Parathyroid adenoma (tissue), 2 donors: ENCODE measurements at regions not wholly inside any gene's neighbourhood (a gene's known extent, or its start where the extent isn't known, plus 50 kb on each side); places are given as distances from the start of the nearest gene placed in this dataset.

ENCODE experiments used
- H2AFZ ChIP-seq: fragments of 300-600 bp; sonication (generic); one replicate; pipeline ENCODE4 v1.7.0; 2017; ENCODE audit warnings: antibody characterized with exemption, mild to moderate bottlenecking
- H3K27ac ChIP-seq: fragments of 300-600 bp; sonication (generic); one replicate; pipeline ENCODE4 v1.7.0; 2017
- H3K27me3 ChIP-seq: fragments of 300-600 bp; sonication (generic); one replicate; pipeline ENCODE4 v1.7.0; 2017; ENCODE audit warnings: low read length; ENCODE audit not compliant: control insufficient read depth, insufficient read depth
- H3K36me3 ChIP-seq: fragments of 300-600 bp; sonication (generic); one replicate; pipeline ENCODE4 v1.7.0; 2017; ENCODE audit warnings: low read length; ENCODE audit not compliant: control insufficient read depth, insufficient read depth
- H3K4me1 ChIP-seq: fragments of 300-600 bp; sonication (generic); one replicate; pipeline ENCODE4 v1.7.0; 2017; ENCODE audit warnings: control low read depth
- H3K4me2 ChIP-seq: fragments of 300-600 bp; sonication (generic); one replicate; pipeline ENCODE4 v1.7.0; 2017; ENCODE audit warnings: low read length
- H3K4me3 ChIP-seq: fragments of 300-600 bp; sonication (generic); one replicate; pipeline ENCODE4 v1.7.0; 2017; ENCODE audit warnings: low read depth, low read length
- H3K79me2 ChIP-seq: fragments of 300-600 bp; sonication (generic); one replicate; pipeline ENCODE4 v1.7.0; 2017; ENCODE audit warnings: control low read depth
- H3K9ac ChIP-seq: fragments of 300-600 bp; sonication (generic); one replicate; pipeline ENCODE4 v1.7.0; 2017; ENCODE audit warnings: mild to moderate bottlenecking
- H3K9me3 ChIP-seq: fragments of 300-600 bp; sonication (generic); one replicate; pipeline ENCODE4 v1.7.0; 2017; ENCODE audit warnings: low read length; ENCODE audit not compliant: control insufficient read depth
- CTCF ChIP-seq: fragments of 300-600 bp; sonication (generic); IDR thresholded peaks from one replicate; pipeline ENCODE4 v1.7.0; 2017; ENCODE audit warnings: antibody characterized with exemption, mild to moderate bottlenecking
- donor health status: primary hyperparathyroidism.

DNA sequence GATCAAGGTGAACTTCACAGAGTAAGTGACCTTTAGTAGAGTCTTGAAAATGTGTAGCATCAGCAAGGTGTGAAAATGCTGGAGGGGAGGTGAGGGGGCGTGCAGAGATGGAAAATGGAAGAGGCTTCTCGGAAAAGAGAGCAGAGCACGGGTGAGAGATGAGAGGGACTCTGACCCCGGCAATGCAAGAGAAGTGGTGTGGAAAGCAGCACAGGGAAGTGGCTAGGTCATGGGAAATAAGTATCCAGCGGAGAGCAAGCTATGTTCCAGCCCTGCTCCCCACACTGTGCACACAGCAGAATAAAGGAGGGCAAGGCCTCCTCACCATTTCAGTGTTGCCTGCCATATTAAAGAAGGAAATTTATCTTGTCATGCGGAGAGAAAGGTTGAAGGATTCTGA, 241.7 kb upstream of the DOK6 start:
- TF ChIP-seq CTCF = no peak
- Histone ChIP-seq H3K4me2 (no peak overlapping the region), H3K4me3 (no peak overlapping the region), H3K27ac (no peak overlapping the region), H3K36me3 (no peaks in the 10 kb centered on the region), H3K79me2 (no peaks in the 10 kb centered on the region), H3K9me3 (no peaks in the 10 kb centered on the region), H3K27me3 (no peaks in the 10 kb centered on the region), H3K4me1 (no peaks in the 10 kb centered on the region), H2AFZ (no peak overlapping the region), H3K9ac (no peak overlapping the region)

DNA sequence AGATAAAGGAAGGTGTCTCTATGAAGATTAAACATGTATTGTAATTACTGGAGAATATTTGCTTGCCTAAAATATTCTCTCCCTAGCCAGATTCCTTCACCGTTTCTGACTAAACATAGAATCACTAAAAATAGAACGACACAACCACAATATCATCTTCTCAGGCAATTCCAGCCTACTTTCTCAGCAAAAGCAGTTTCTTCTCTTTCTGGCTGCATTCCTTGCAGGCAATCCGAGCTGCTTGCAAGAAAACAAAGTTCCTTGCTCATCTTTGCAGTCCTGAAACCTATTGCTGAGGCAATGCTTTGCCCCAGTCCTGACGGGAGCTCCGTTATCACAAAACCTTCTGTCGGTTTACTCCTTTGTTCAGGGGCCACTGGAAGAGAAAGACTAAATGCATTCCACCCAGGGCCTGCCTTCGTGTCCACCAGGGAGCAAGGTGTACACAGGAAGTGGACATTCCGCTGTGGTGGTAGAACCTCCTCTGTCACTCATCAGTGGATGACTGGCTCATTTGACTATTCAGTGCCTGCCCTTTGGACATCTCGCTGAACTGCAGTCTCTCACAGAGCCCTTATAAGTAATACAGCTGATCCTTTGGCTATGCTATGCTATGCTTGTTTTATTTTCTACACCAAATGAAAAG, 239.2 kb upstream of the DOK6 start:
- Histone ChIP-seq H3K27me3 (no peaks in the 10 kb centered on the region), H3K27ac (no peak overlapping the region), H3K36me3 (no peaks in the 10 kb centered on the region), H3K4me1 (no peaks in the 10 kb centered on the region), H3K79me2 (no peaks in the 10 kb centered on the region), H3K9me3 (no peaks in the 10 kb centered on the region), H3K4me3 (peak overlapping the region; percentile 1), H3K9ac (no peak overlapping the region), H3K4me2 (peak overlapping the region; percentile 60), H2AFZ (peak overlapping the region; percentile 44)
- TF ChIP-seq CTCF = no peak

DNA sequence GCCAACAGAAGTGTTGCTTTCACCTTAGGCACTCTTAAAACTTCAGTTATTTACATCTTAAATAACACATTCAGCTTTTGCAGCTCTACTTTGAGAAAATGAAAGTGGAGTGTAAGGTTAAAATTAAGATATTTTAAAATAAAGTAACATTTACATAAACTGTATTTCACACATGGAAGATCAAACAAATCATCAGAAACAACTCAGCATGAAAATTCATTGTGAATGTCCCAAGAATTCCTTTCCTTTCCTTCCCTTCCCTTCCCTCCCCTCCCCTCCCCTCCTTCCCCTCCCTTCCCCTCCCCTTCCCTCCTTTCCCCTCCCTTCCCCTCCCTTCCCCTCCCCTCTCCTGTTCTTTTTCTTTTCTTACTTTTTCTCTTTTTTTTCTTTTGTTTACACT, 238.0 kb upstream of the DOK6 start:
- Histone ChIP-seq H3K27me3 (no peaks in the 10 kb centered on the region), H3K4me1 (no peaks in the 10 kb centered on the region), H3K4me3 (no peak overlapping the region), H3K9ac (no peak overlapping the region), H3K9me3 (no peaks in the 10 kb centered on the region), H3K27ac (no peak overlapping the region), H3K36me3 (no peaks in the 10 kb centered on the region), H3K4me2 (no peak overlapping the region), H2AFZ (no peak overlapping the region), H3K79me2 (no peaks in the 10 kb centered on the region)
- TF ChIP-seq CTCF = no peak

DNA sequence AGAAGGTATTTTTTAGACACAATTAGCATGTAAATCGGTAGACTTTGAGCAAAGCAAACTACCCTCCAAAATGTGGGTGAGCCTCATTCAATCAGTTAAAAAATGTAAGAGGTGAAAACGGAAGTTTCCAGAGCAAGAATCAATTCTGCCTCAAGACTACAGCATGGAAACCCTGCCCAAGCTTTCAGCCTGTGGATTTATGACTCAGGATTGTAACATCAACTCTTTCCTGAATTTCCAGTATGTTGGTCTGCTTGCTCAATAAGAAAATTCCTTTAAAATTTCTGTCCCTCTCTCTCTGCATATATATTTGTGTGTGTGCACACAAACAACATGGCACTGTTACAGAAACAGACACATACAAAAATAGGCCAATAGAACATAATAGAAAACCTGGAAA, 228.6 kb upstream of the DOK6 start:
- Histone ChIP-seq H3K4me3 (no peak overlapping the region), H3K4me1 (no peaks in the 10 kb centered on the region), H3K36me3 (no peaks in the 10 kb centered on the region), H3K9me3 (no peaks in the 10 kb centered on the region), H2AFZ (no peak overlapping the region), H3K4me2 (no peak overlapping the region), H3K9ac (no peak overlapping the region), H3K27me3 (no peaks in the 10 kb centered on the region), H3K27ac (no peak overlapping the region), H3K79me2 (no peaks in the 10 kb centered on the region)
- no peak for TF ChIP-seq CTCF

- no peaks in the 10 kb centered on the region for H3K4me1 ChIP-seq
- no peak overlapping the region for H2AFZ ChIP-seq
- H3K9me3 ChIP-seq = no peaks in the 10 kb centered on the region
- H3K9ac ChIP-seq = no peak overlapping the region
- H3K27me3 ChIP-seq = no peaks in the 10 kb centered on the region
- no peak overlapping the region for H3K27ac ChIP-seq
- H3K4me3 ChIP-seq = no peak overlapping the region
- H3K36me3 ChIP-seq = no peaks in the 10 kb centered on the region
- no peak overlapping the region for H3K4me2 ChIP-seq
- TF ChIP-seq CTCF = no peak
- H3K79me2 ChIP-seq = no peaks in the 10 kb centered on the region
Measured at GRCh38 chr18:69175681-69176080, 225.0 kb upstream of the DOK6 start.
